ENCODE measurements at regions not wholly inside any gene's neighbourhood (a gene's known extent, or its start where the extent isn't known, plus 50 kb on each side); places are given as distances from the start of the nearest gene placed in this dataset.

DNA sequence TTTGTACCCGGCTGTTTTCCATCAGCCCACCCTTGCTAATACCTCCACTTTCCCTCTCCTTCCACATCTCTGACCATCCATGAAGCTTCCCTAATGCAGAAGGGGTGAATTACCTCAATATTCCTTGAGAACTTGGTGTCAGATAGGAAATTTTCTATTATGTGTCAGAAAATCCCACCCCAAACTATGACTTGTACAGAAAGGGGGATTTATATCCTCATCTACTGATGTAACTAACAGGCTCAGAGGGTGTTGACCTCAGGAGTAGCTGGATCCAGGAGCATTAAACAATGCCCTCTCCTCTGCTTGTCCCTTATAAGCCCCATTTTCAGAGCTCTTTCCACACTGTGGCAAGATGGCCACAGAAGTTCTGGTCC is 242.8 kb upstream of the TLE3 start:
- no peak for TF ChIP-seq POLR2A (IDR thresholded peaks at IDR 0.05)
- TF ChIP-seq, protein P1, sequence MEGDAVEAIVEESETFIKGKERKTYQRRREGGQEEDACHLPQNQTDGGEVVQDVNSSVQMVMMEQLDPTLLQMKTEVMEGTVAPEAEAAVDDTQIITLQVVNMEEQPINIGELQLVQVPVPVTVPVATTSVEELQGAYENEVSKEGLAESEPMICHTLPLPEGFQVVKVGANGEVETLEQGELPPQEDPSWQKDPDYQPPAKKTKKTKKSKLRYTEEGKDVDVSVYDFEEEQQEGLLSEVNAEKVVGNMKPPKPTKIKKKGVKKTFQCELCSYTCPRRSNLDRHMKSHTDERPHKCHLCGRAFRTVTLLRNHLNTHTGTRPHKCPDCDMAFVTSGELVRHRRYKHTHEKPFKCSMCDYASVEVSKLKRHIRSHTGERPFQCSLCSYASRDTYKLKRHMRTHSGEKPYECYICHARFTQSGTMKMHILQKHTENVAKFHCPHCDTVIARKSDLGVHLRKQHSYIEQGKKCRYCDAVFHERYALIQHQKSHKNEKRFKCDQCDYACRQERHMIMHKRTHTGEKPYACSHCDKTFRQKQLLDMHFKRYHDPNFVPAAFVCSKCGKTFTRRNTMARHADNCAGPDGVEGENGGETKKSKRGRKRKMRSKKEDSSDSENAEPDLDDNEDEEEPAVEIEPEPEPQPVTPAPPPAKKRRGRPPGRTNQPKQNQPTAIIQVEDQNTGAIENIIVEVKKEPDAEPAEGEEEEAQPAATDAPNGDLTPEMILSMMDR (IDR thresholded peaks at IDR 0.05): no peak

Data from heart left ventricle (tissue), 13 donors.